IgD-negative memory B cell (primary cell): ENCODE measurements at regions not wholly inside any gene's neighbourhood (a gene's known extent, or its start where the extent isn't known, plus 50 kb on each side); places are given as distances from the start of the nearest gene placed in this dataset.
"Not testable (repeated sequence)": the region's sequence is repeated elsewhere in the genome, so short reads cannot be mapped to it uniquely, and the experiment has no call there.

Experiments
- H3K27ac Mint-ChIP-seq, 3 donors: one replicate each; pipeline ENCODE4 v1.8.0; 2020 to 2022; ENCODE audit warnings: mild to moderate bottlenecking in 3 of 3, mixed read lengths in 3 of 3, moderate library complexity in 1 of 3
- H3K27me3 Mint-ChIP-seq: one replicate; pipeline ENCODE4 v1.8.0; 2021; ENCODE audit warnings: mixed read lengths
- H3K36me3 Mint-ChIP-seq: one replicate; pipeline ENCODE4 v1.8.0; 2020; ENCODE audit warnings: mild to moderate bottlenecking, mixed read lengths
- H3K4me1 Mint-ChIP-seq, 3 donors: one replicate each; pipeline ENCODE4 v1.8.0; 2020 to 2022; ENCODE audit warnings: mixed read lengths in 3 of 3, mild to moderate bottlenecking in 1 of 3
- H3K4me3 Mint-ChIP-seq, 4 donors: one replicate each; pipeline ENCODE4 v1.8.0; 2020 to 2022; ENCODE audit warnings: mild to moderate bottlenecking in 4 of 4, mixed read lengths in 4 of 4, moderate library complexity in 3 of 4
- H3K9me3 Mint-ChIP-seq, 3 donors: one replicate each; pipeline ENCODE4 v1.8.0; 2020 to 2021; ENCODE audit warnings: mixed read lengths in 3 of 3, mild to moderate bottlenecking in 1 of 3

GRCh38 chr7:19954166-19954565 lies 180.7 kb upstream of the TMEM196 start:
- not testable (repeated sequence) for H3K27ac Mint-ChIP-seq, H3K4me1 Mint-ChIP-seq, H3K9me3 Mint-ChIP-seq, H3K4me3 Mint-ChIP-seq, H3K36me3 Mint-ChIP-seq, H3K27me3 Mint-ChIP-seq

- not testable (repeated sequence) for H3K4me1 Mint-ChIP-seq, H3K36me3 Mint-ChIP-seq, H3K27ac Mint-ChIP-seq, H3K27me3 Mint-ChIP-seq, H3K4me3 Mint-ChIP-seq, H3K9me3 Mint-ChIP-seq
Observed at GRCh38 chr7:19953411-19953810, 180.0 kb upstream of the TMEM196 start.

GRCh38 chr7:19948160-19948559 lies 174.7 kb upstream of the TMEM196 start:
- Mint-ChIP-seq H3K27ac (no peak overlapping the region), H3K4me3 (no peak overlapping the region), H3K36me3 (peaks cover 4% of the 10 kb centered on the region), H3K27me3 (no peaks in the 10 kb centered on the region), H3K9me3 (peaks cover 0 to 8% (median 3%) of the 10 kb centered on the region in 3 donors), H3K4me1 (no peaks in the 10 kb centered on the region)

GRCh38 chr7:19944363-19945120 lies 171.1 kb upstream of the TMEM196 start:
- H3K4me1 Mint-ChIP-seq, result no peaks in the 10 kb centered on the region
- peaks cover 4% of the 10 kb centered on the region for H3K36me3 Mint-ChIP-seq
- H3K27me3 Mint-ChIP-seq, result no peaks in the 10 kb centered on the region
- no peak overlapping the region for H3K27ac Mint-ChIP-seq
- H3K4me3 Mint-ChIP-seq, result no peak overlapping the region
- H3K9me3 Mint-ChIP-seq, result peaks cover 0 to 3% (median 2%) of the 10 kb centered on the region in 3 donors

GRCh38 chr7:19939746-19940145 lies 166.3 kb upstream of the TMEM196 start:
- no peaks in the 10 kb centered on the region for H3K4me1 Mint-ChIP-seq
- peaks cover 7 to 9% (median 8%) of the 10 kb centered on the region in 3 donors for H3K9me3 Mint-ChIP-seq
- H3K36me3 Mint-ChIP-seq, result peaks cover 1% of the 10 kb centered on the region
- no peak overlapping the region for H3K27ac Mint-ChIP-seq
- no peak overlapping the region for H3K4me3 Mint-ChIP-seq
- no peaks in the 10 kb centered on the region for H3K27me3 Mint-ChIP-seq

GRCh38 chr7:19932549-19933249 lies 159.3 kb upstream of the TMEM196 start:
- Mint-ChIP-seq H3K4me1 (no peaks in the 10 kb centered on the region), H3K4me3 (no peak overlapping the region), H3K9me3 (peaks cover 4 to 9% (median 4%) of the 10 kb centered on the region in 3 donors), H3K27ac (no peak overlapping the region), H3K36me3 (peaks cover 1% of the 10 kb centered on the region), H3K27me3 (no peaks in the 10 kb centered on the region)

- Mint-ChIP-seq H3K4me3 (no peak overlapping the region), H3K27ac (no peak overlapping the region), H3K9me3 (peaks cover 0 to 4% (median 4%) of the 10 kb centered on the region in 3 donors), H3K4me1 (no peaks in the 10 kb centered on the region), H3K36me3 (no peaks in the 10 kb centered on the region), H3K27me3 (no peaks in the 10 kb centered on the region)
Observed at GRCh38 chr7:19930851-19931250, 157.4 kb upstream of the TMEM196 start.

GRCh38 chr7:19930051-19930450 lies 156.6 kb upstream of the TMEM196 start:
- H3K9me3 Mint-ChIP-seq, result peaks cover 0 to 2% (median 2%) of the 10 kb centered on the region in 3 donors
- no peak overlapping the region for H3K27ac Mint-ChIP-seq
- no peaks in the 10 kb centered on the region for H3K4me1 Mint-ChIP-seq
- no peak overlapping the region for H3K4me3 Mint-ChIP-seq
- H3K36me3 Mint-ChIP-seq, result no peaks in the 10 kb centered on the region
- no peaks in the 10 kb centered on the region for H3K27me3 Mint-ChIP-seq

GRCh38 chr7:19928247-19928646 lies 154.8 kb upstream of the TMEM196 start:
- Mint-ChIP-seq H3K9me3 (no peaks in the 10 kb centered on the region), H3K4me3 (no peak overlapping the region), H3K27ac (no peak overlapping the region), H3K4me1 (no peaks in the 10 kb centered on the region), H3K27me3 (no peaks in the 10 kb centered on the region), H3K36me3 (no peaks in the 10 kb centered on the region)

GRCh38 chr7:19920705-19921104 lies 147.3 kb upstream of the TMEM196 start:
- no peak overlapping the region for H3K27ac Mint-ChIP-seq
- H3K4me1 Mint-ChIP-seq, result no peaks in the 10 kb centered on the region
- peaks cover 5% of the 10 kb centered on the region for H3K27me3 Mint-ChIP-seq
- H3K9me3 Mint-ChIP-seq, result no peaks in the 10 kb centered on the region
- no peaks in the 10 kb centered on the region for H3K36me3 Mint-ChIP-seq
- no peak overlapping the region for H3K4me3 Mint-ChIP-seq

- no peak overlapping the region for H3K27ac Mint-ChIP-seq
- H3K27me3 Mint-ChIP-seq, result peaks cover 5% of the 10 kb centered on the region
- no peaks in the 10 kb centered on the region for H3K9me3 Mint-ChIP-seq
Observed at GRCh38 chr7:19920166-19920565, 146.7 kb upstream of the TMEM196 start.

GRCh38 chr7:19919261-19920095 lies 146.1 kb upstream of the TMEM196 start:
- no peak overlapping the region for H3K4me3 Mint-ChIP-seq

More at GRCh38 chr7:19920166-19920565, 146.7 kb upstream of the TMEM196 start:
- Mint-ChIP-seq H3K4me3 (no peak overlapping the region), H3K36me3 (no peaks in the 10 kb centered on the region), H3K4me1 (no peaks in the 10 kb centered on the region)

GRCh38 chr7:19916046-19916445 lies 142.6 kb upstream of the TMEM196 start:
- no peak overlapping the region for H3K4me3 Mint-ChIP-seq
- H3K27ac Mint-ChIP-seq, result no peak overlapping the region
- H3K36me3 Mint-ChIP-seq, result peaks cover 1% of the 10 kb centered on the region

More at GRCh38 chr7:19919261-19920095, 146.1 kb upstream of the TMEM196 start:
- H3K27me3 Mint-ChIP-seq, result peaks cover 5% of the 10 kb centered on the region
- no peaks in the 10 kb centered on the region for H3K4me1 Mint-ChIP-seq
- no peak overlapping the region for H3K27ac Mint-ChIP-seq
- no peaks in the 10 kb centered on the region for H3K36me3 Mint-ChIP-seq
- H3K9me3 Mint-ChIP-seq, result no peaks in the 10 kb centered on the region

GRCh38 chr7:19915596-19915995 lies 142.2 kb upstream of the TMEM196 start:
- peaks cover 2% of the 10 kb centered on the region for H3K36me3 Mint-ChIP-seq
- no peaks in the 10 kb centered on the region for H3K9me3 Mint-ChIP-seq
- no peak overlapping the region for H3K27ac Mint-ChIP-seq
- no peaks in the 10 kb centered on the region for H3K4me1 Mint-ChIP-seq
- peaks cover 5% of the 10 kb centered on the region for H3K27me3 Mint-ChIP-seq
- no peak overlapping the region for H3K4me3 Mint-ChIP-seq

More at GRCh38 chr7:19916046-19916445, 142.6 kb upstream of the TMEM196 start:
- Mint-ChIP-seq H3K27me3 (peaks cover 5% of the 10 kb centered on the region), H3K9me3 (no peaks in the 10 kb centered on the region), H3K4me1 (no peaks in the 10 kb centered on the region)

GRCh38 chr7:19914866-19915265 lies 141.4 kb upstream of the TMEM196 start:
- Mint-ChIP-seq H3K9me3 (no peaks in the 10 kb centered on the region), H3K4me3 (no peak overlapping the region), H3K4me1 (no peaks in the 10 kb centered on the region), H3K27ac (no peak overlapping the region), H3K27me3 (peaks cover 5% of the 10 kb centered on the region), H3K36me3 (peaks cover 2% of the 10 kb centered on the region)
